NT2/D1 (cell line): ENCODE measurements at regions not wholly inside any gene's neighbourhood (a gene's known extent, or its start where the extent isn't known, plus 50 kb on each side); places are given as distances from the start of the nearest gene placed in this dataset.

Experiments
- SUZ12 ChIP-seq: IDR thresholded peaks from 2 replicates; pipeline ENCODE4 v1.6.1; 2011; ENCODE audit not compliant: insufficient read length, insufficient read depth; ENCODE audit errors: extremely low read depth
- YY1 ChIP-seq: IDR thresholded peaks from 2 replicates; pipeline ENCODE4 v1.6.1; 2011; ENCODE audit not compliant: insufficient read length, insufficient read depth
- ZNF274 ChIP-seq: IDR thresholded peaks from 2 replicates; pipeline ENCODE4 v1.6.1; 2011; ENCODE audit warnings: mild to moderate bottlenecking, low read depth, low read length

- TF ChIP-seq YY1 (no peak), ZNF274 (no peak), SUZ12 (no peak)
Measured at GRCh38 chr14:95018821-95019220, 138.5 kb downstream of the DICER1 start.
